Type B pancreatic cell (in vitro differentiated cells): ENCODE measurements at regions not wholly inside any gene's neighbourhood (a gene's known extent, or its start where the extent isn't known, plus 50 kb on each side); places are given as distances from the start of the nearest gene placed in this dataset.
"Not testable (repeated sequence)": the region's sequence is repeated elsewhere in the genome, so short reads cannot be mapped to it uniquely, and the experiment has no call there.

Experiments used
- DNase-seq: peaks from one replicate; pipeline ENCODE4 v3.0.0; 2021; ENCODE audit warnings: mixed read lengths; ENCODE audit not compliant: unreplicated experiment; ENCODE audit errors: extremely low spot score
- H3K27ac Mint-ChIP-seq: 2 replicates; pipeline ENCODE4 v1.8.0; 2021; ENCODE audit warnings: mild to moderate bottlenecking, mixed read lengths
- H3K27me3 Mint-ChIP-seq: 2 replicates; pipeline ENCODE4 v1.8.0; 2021; ENCODE audit warnings: mixed read lengths
- H3K36me3 Mint-ChIP-seq: 2 replicates; pipeline ENCODE4 v1.8.0; 2021; ENCODE audit warnings: mixed read lengths
- H3K4me1 Mint-ChIP-seq: one replicate; pipeline ENCODE4 v1.8.0; 2021; ENCODE audit warnings: mixed read lengths; ENCODE audit not compliant: unreplicated experiment
- H3K4me3 Mint-ChIP-seq: 2 replicates; pipeline ENCODE4 v1.8.0; 2021; ENCODE audit warnings: mild to moderate bottlenecking, mixed read lengths
- H3K9me3 Mint-ChIP-seq: 2 replicates; pipeline ENCODE4 v1.8.0; 2021; ENCODE audit warnings: mixed read lengths
- CTCF ChIP-seq: fragments of 200-600 bp; sonication (generic); conservative IDR thresholded peaks from 2 replicates; pipeline ENCODE4 v1.5.0; 2021; ENCODE audit warnings: antibody characterized with exemption, mild to moderate bottlenecking

GRCh38 chr14:105745433-105746123, 219.2 kb downstream of the TMEM121 start:
- no peaks in the 10 kb centered on the region for H3K36me3 Mint-ChIP-seq
- no peak for TF ChIP-seq CTCF
- DNase-seq, result no peak
- H3K4me1 Mint-ChIP-seq, result no peaks in the 10 kb centered on the region
- no peak overlapping the region for H3K27ac Mint-ChIP-seq
- H3K27me3 Mint-ChIP-seq, result no peaks in the 10 kb centered on the region
- H3K9me3 Mint-ChIP-seq, result no peaks in the 10 kb centered on the region
- no peak overlapping the region for H3K4me3 Mint-ChIP-seq

GRCh38 chr14:105746124-105746514, 219.7 kb downstream of the TMEM121 start:
- no peaks in the 10 kb centered on the region for H3K9me3 Mint-ChIP-seq
- no peaks in the 10 kb centered on the region for H3K4me1 Mint-ChIP-seq
- no peak overlapping the region for H3K4me3 Mint-ChIP-seq
- no peak overlapping the region for H3K27ac Mint-ChIP-seq
- no peak for DNase-seq
- TF ChIP-seq CTCF, result no peak
- H3K36me3 Mint-ChIP-seq, result no peaks in the 10 kb centered on the region
- H3K27me3 Mint-ChIP-seq, result no peaks in the 10 kb centered on the region

GRCh38 chr14:105746800-105747502, 220.6 kb downstream of the TMEM121 start:
- not testable (repeated sequence) for H3K36me3 Mint-ChIP-seq, H3K9me3 Mint-ChIP-seq, DNase-seq, H3K27ac Mint-ChIP-seq, H3K4me1 Mint-ChIP-seq, H3K27me3 Mint-ChIP-seq, H3K4me3 Mint-ChIP-seq

GRCh38 chr14:105747503-105748203, 221.3 kb downstream of the TMEM121 start:
- DNase-seq, H3K27ac Mint-ChIP-seq, H3K9me3 Mint-ChIP-seq, H3K4me1 Mint-ChIP-seq, H3K36me3 Mint-ChIP-seq, H3K4me3 Mint-ChIP-seq, H3K27me3 Mint-ChIP-seq: not testable (repeated sequence)

- Mint-ChIP-seq H3K4me3 (no peak overlapping the region), H3K9me3 (no peaks in the 10 kb centered on the region), H3K36me3 (no peaks in the 10 kb centered on the region), H3K27ac (no peak overlapping the region), H3K4me1 (no peaks in the 10 kb centered on the region), H3K27me3 (no peaks in the 10 kb centered on the region)
- DNase-seq, result no peak
- TF ChIP-seq CTCF, result no peak
Measured at GRCh38 chr14:105748204-105748578, 221.8 kb downstream of the TMEM121 start.

- DNase-seq, H3K4me3 Mint-ChIP-seq, H3K4me1 Mint-ChIP-seq, H3K36me3 Mint-ChIP-seq, H3K27me3 Mint-ChIP-seq, H3K9me3 Mint-ChIP-seq, H3K27ac Mint-ChIP-seq: not testable (repeated sequence)
Measured at GRCh38 chr14:105748710-105749109, 222.3 kb downstream of the TMEM121 start.

GRCh38 chr14:105749870-105750541, 223.6 kb downstream of the TMEM121 start:
- H3K27ac Mint-ChIP-seq, H3K27me3 Mint-ChIP-seq, H3K36me3 Mint-ChIP-seq, DNase-seq, H3K9me3 Mint-ChIP-seq, H3K4me3 Mint-ChIP-seq, H3K4me1 Mint-ChIP-seq: not testable (repeated sequence)

GRCh38 chr14:105751291-105751751, 224.9 kb downstream of the TMEM121 start:
- not testable (repeated sequence) for H3K4me1 Mint-ChIP-seq, H3K27me3 Mint-ChIP-seq, H3K36me3 Mint-ChIP-seq, H3K4me3 Mint-ChIP-seq, DNase-seq, H3K27ac Mint-ChIP-seq, H3K9me3 Mint-ChIP-seq

GRCh38 chr14:105752420-105752819, 226.0 kb downstream of the TMEM121 start:
- H3K4me3 Mint-ChIP-seq, H3K36me3 Mint-ChIP-seq, H3K27me3 Mint-ChIP-seq, H3K9me3 Mint-ChIP-seq, DNase-seq, H3K4me1 Mint-ChIP-seq, H3K27ac Mint-ChIP-seq: not testable (repeated sequence)
